Nephron progenitor cell (in vitro differentiated cells): ENCODE measurements at regions not wholly inside any gene's neighbourhood (a gene's known extent, or its start where the extent isn't known, plus 50 kb on each side); places are given as distances from the start of the nearest gene placed in this dataset.

Experiments
- DNase-seq: peaks from one replicate; pipeline ENCODE4 v3.0.0; 2021
- H3K27ac Mint-ChIP-seq: 2 replicates; pipeline ENCODE4 v1.8.0; 2021; ENCODE audit warnings: mild to moderate bottlenecking, moderate library complexity, mixed read lengths
- H3K27me3 Mint-ChIP-seq: 2 replicates; pipeline ENCODE4 v1.8.0; 2021; ENCODE audit warnings: mild to moderate bottlenecking, low read depth, mixed read lengths; ENCODE audit not compliant: poor library complexity
- H3K36me3 Mint-ChIP-seq: 2 replicates; pipeline ENCODE4 v1.8.0; 2021; ENCODE audit warnings: low read depth, mixed read lengths
- H3K4me1 Mint-ChIP-seq: 2 replicates; pipeline ENCODE4 v1.8.0; 2021; ENCODE audit warnings: mixed read lengths
- H3K4me3 Mint-ChIP-seq: 2 replicates; pipeline ENCODE4 v1.8.0; 2021; ENCODE audit warnings: mild to moderate bottlenecking, moderate library complexity, mixed read lengths
- H3K9me3 Mint-ChIP-seq: 2 replicates; pipeline ENCODE4 v1.8.0; 2021; ENCODE audit warnings: mild to moderate bottlenecking, moderate library complexity, mixed read lengths
- TF ChIP-seq, protein P1 (sequence below): fragments of 200-600 bp; sonication (generic); IDR thresholded peaks from 2 replicates; pipeline ENCODE4 v1.5.0; 2021; ENCODE audit warnings: antibody characterized with exemption

DNA sequence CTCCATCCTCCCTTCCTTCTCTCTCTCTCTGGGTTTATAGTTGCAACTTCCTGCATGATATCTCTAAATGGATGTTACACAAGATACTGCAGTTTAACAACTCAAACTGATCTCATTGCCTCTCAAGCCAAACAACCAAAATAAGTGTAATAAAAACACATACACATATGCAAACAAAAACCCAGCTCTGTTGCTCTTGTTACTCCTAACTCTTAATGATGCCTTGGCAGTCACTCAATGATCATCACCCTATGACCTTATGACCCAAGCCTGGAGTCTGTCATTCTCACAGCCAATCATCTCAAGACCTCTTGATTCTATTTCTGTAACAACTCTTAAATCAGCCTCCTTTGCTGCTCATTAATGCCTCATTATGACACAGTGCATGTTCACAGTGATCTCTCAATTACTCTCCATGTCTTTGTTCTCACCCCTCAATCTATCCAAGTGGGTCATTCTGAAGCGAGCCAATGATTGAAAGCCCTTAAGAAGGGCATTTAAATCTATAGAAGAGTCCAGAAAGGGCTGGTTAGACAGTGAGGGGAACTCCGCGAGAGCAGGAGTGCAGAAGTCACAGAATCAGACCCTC lies 210.9 kb downstream of the INHBA start:
- Mint-ChIP-seq H3K4me1 (no peaks in the 10 kb centered on the region), H3K4me3 (no peak overlapping the region), H3K27ac (no peak overlapping the region), H3K36me3 (no peaks in the 10 kb centered on the region), H3K27me3 (no peaks in the 10 kb centered on the region), H3K9me3 (no peaks in the 10 kb centered on the region)
- TF ChIP-seq, protein P1, sequence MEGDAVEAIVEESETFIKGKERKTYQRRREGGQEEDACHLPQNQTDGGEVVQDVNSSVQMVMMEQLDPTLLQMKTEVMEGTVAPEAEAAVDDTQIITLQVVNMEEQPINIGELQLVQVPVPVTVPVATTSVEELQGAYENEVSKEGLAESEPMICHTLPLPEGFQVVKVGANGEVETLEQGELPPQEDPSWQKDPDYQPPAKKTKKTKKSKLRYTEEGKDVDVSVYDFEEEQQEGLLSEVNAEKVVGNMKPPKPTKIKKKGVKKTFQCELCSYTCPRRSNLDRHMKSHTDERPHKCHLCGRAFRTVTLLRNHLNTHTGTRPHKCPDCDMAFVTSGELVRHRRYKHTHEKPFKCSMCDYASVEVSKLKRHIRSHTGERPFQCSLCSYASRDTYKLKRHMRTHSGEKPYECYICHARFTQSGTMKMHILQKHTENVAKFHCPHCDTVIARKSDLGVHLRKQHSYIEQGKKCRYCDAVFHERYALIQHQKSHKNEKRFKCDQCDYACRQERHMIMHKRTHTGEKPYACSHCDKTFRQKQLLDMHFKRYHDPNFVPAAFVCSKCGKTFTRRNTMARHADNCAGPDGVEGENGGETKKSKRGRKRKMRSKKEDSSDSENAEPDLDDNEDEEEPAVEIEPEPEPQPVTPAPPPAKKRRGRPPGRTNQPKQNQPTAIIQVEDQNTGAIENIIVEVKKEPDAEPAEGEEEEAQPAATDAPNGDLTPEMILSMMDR = no peak
- DNase-seq = no peak

DNA sequence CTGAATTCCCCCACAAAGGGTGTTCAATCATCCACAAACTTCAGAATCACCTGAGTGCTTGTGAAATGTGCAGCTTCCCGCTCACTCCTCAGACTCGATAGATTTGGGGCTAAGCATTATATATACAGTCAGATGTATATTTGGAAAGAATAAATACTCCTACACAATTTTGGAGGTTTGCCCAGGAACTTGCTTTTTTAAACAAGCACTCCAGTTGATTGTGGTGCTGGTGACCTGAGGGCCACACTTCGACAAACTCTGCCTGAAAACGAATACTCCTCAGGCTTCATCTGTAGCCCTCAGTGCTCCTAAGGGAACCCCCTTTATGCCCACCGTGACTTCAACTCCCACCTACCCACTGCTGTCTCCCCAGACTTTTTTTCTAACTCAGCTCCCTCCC lies 211.6 kb downstream of the INHBA start:
- DNase-seq = no peak
- H3K27me3 Mint-ChIP-seq = no peaks in the 10 kb centered on the region
- TF ChIP-seq, protein P1 = no peak
- no peaks in the 10 kb centered on the region for H3K4me1 Mint-ChIP-seq
- H3K4me3 Mint-ChIP-seq = no peak overlapping the region
- H3K27ac Mint-ChIP-seq = no peak overlapping the region
- H3K36me3 Mint-ChIP-seq = no peaks in the 10 kb centered on the region
- no peaks in the 10 kb centered on the region for H3K9me3 Mint-ChIP-seq

DNA sequence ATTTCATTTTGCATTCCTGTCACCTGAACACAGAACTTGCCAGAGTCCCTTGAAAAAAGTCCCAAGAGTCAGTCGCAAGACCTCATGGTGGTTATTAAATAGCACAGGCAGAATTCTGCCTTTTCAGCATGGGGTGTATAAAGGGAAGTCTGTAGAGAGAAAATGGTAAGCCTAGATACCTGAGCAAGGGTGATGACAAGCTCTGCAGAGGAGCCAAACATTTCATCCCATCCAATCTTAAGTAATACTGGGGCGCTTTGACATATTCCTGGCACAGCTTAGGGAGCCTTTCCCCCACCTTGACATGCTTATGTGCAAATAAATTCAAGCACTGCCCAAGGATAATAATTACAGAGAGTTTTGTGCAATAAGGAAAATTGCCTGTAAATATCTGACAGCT lies 213.0 kb downstream of the INHBA start:
- Mint-ChIP-seq H3K27me3 (no peaks in the 10 kb centered on the region), H3K9me3 (no peaks in the 10 kb centered on the region), H3K4me1 (no peaks in the 10 kb centered on the region), H3K4me3 (no peak overlapping the region), H3K27ac (no peak overlapping the region), H3K36me3 (no peaks in the 10 kb centered on the region)
- no peak for DNase-seq
- TF ChIP-seq, protein P1 = no peak

DNA sequence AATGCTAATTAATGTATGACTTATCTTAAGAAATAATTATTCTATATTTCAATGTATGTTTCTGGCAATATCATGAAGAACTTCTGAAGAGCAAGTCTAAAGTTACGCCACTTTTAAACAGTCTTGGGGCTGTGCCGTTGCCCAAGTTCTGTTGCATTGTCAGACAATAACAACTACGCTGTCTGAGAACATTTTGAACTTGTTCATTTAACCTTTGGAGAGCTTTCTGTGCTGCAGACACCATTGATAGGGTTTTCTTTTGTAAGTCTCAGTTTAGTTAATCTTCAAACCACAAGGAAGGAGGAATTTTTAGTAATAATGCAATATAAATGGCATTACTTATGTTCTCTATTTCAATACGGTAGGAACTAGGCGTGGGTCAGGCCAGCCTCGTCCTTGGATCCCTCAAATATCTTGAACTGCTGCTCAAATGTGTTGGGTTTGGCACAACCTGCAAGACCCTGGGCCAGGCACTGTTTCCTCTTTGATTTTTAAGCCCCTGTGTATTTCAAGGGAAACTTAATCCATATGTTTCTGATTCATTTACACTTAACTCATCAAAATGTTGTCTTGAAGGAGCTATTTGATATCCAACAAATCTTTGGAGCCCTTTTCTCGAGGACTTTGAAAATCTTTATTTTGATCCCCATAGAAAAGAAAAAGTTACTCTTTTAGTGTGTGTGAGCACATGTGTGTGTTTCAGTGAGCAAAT lies 215.5 kb downstream of the INHBA start:
- Mint-ChIP-seq H3K4me1 (no peaks in the 10 kb centered on the region), H3K27ac (no peak overlapping the region), H3K27me3 (no peaks in the 10 kb centered on the region), H3K36me3 (no peaks in the 10 kb centered on the region), H3K9me3 (no peaks in the 10 kb centered on the region), H3K4me3 (no peak overlapping the region)
- DNase-seq = no peak
- TF ChIP-seq, protein P1 = no peak

DNA sequence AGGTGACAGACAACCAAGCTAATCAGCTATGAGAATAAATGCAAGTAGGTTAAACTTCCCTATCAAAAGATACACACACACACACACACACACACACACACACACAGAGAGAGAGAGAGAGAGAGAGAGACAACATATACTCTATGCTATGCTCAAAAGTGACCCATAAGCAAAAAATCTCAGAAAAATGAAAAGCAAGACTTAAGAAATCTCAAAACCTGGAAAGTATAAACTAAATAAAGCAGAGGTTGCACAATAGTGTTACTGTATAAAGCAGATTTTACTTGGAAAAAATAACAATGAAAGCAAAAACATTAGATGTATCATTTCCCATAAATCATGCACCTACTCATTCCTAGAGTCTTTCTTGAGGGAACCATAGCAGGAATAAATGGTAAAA lies 221.5 kb downstream of the INHBA start:
- H3K4me1 Mint-ChIP-seq = no peaks in the 10 kb centered on the region
- H3K4me3 Mint-ChIP-seq = no peak overlapping the region
- no peaks in the 10 kb centered on the region for H3K36me3 Mint-ChIP-seq
- DNase-seq = no peak
- no peak overlapping the region for H3K27ac Mint-ChIP-seq
- TF ChIP-seq, protein P1 = no peak
- H3K9me3 Mint-ChIP-seq = peaks cover 18% of the 10 kb centered on the region
- H3K27me3 Mint-ChIP-seq = no peaks in the 10 kb centered on the region

DNA sequence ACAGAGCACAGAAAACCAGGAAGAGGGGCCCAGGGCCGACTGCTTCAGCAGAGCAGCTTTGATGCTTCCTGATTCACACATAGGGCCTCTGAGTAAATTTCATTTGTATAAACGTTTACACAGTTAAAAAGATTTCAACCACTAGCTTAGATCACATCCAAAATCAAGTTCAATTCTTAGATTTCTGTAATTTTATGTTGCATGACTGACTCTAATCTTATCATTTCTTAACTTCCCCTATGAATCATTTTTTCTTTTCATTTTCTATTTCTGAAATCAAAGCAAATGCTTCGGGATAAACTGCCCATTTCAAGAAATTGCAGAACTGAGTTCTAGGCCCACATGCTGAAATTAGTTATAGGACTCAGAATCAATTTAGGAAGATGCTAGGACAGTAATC lies 224.7 kb downstream of the INHBA start:
- Mint-ChIP-seq H3K9me3 (peaks cover 18% of the 10 kb centered on the region), H3K4me3 (no peak overlapping the region), H3K36me3 (no peaks in the 10 kb centered on the region), H3K27me3 (no peaks in the 10 kb centered on the region), H3K4me1 (no peaks in the 10 kb centered on the region), H3K27ac (no peak overlapping the region)
- no peak for DNase-seq
- TF ChIP-seq, protein P1 = no peak
